ENCODE measurements at regions not wholly inside any gene's neighbourhood (a gene's known extent, or its start where the extent isn't known, plus 50 kb on each side); places are given as distances from the start of the nearest gene placed in this dataset.
"Not testable (repeated sequence)": the region's sequence is repeated elsewhere in the genome, so short reads cannot be mapped to it uniquely, and the experiment has no call there.

DNA sequence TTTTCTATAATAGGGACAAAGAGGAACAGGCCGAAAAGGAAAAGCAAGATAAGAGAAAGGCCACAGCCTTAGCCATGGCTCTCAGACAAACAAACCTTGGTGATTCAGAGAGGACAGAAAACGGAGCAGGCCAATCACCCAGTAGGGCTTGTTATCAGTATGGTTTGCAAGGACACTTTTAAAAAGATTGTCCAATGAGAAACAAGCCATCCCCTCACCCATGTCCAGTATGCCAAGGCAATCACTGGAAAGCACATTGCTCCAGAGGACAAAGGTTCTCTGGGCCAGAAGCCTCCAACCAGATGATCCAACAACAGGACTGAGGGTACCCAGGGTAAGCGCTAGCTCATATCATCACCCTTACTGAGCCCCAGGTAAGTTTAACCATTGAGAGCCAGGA lies 243.8 kb upstream of the BTG1 start:
- DNase-seq: no peak

- no peak for DNase-seq
Observed at GRCh38 chr12:92385296-92385695, 239.7 kb upstream of the BTG1 start.

- DNase-seq: no peak
Observed at GRCh38 chr12:92384571-92384970, 238.9 kb upstream of the BTG1 start.

- DNase-seq: no peak
Observed at GRCh38 chr12:92382383-92382878, 236.8 kb upstream of the BTG1 start.

- no peak for DNase-seq
Observed at GRCh38 chr12:92381856-92382255, 236.2 kb upstream of the BTG1 start.

DNA sequence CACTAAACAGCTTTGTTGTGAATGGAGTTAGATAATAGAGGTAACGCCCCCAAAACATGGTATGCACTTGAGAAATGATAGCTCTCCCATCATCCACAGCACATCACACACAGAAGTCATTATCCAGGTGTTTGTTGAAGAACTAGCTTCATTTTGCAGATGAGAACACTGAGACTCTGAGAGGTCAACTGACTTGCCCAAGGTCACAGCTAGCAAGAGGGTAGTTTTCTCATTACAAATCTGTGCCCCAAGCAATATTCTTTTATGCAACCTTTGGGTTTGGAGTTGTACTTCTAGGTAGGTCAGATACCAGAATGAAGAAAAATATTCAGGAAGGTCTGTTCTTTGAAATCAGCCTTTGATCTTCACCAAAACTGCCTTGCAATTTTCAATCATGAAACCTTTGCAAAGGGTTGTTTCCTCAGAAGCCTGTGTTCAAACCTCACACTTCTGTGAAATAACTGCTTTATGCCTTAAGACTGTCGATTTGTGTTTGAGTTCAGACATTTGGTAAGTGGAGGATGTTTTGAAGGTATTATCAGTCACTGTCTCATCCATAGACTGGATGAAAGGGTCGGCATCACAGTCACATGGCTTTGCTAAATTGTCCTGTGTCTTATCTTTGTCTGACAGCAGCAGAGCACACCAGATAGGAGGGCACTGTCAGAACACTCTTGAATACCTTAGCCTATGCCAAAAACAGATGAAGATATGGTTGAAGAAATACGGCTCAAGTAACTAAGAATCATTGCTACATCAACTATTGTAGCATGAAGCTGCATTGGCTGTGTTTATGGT lies 233.2 kb upstream of the BTG1 start:
- no peak for DNase-seq

GRCh38 chr12:92375504-92375903 lies 229.9 kb upstream of the BTG1 start:
- DNase-seq: not testable (repeated sequence)

GRCh38 chr12:92370828-92371227 lies 225.2 kb upstream of the BTG1 start:
- no peak for DNase-seq

- DNase-seq: no peak
Observed at GRCh38 chr12:92369636-92370035, 224.0 kb upstream of the BTG1 start.

DNA sequence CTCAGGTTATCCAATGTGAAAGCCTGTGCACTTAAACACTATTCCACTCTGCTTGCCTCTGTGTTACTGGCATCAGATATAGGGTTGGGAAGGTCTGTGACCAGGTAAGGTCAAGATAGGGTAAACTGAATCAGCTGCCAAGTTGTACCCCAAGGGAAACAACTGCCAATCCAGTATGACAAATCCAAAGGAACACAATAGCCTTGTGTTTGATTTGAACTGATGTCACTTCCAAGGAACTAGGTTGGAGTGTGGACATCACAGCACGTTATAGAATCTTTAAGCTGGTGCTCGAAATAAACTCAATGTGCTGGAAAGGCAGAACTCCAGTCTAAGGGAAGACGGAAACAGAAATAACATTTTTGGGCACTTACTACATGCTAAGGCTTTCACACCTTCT lies 223.4 kb upstream of the BTG1 start:
- DNase-seq: no peak

- no peak for DNase-seq
Observed at GRCh38 chr12:92365836-92366235, 220.2 kb upstream of the BTG1 start.

GRCh38 chr12:92365333-92365732 lies 219.7 kb upstream of the BTG1 start:
- no peak for DNase-seq

DNA sequence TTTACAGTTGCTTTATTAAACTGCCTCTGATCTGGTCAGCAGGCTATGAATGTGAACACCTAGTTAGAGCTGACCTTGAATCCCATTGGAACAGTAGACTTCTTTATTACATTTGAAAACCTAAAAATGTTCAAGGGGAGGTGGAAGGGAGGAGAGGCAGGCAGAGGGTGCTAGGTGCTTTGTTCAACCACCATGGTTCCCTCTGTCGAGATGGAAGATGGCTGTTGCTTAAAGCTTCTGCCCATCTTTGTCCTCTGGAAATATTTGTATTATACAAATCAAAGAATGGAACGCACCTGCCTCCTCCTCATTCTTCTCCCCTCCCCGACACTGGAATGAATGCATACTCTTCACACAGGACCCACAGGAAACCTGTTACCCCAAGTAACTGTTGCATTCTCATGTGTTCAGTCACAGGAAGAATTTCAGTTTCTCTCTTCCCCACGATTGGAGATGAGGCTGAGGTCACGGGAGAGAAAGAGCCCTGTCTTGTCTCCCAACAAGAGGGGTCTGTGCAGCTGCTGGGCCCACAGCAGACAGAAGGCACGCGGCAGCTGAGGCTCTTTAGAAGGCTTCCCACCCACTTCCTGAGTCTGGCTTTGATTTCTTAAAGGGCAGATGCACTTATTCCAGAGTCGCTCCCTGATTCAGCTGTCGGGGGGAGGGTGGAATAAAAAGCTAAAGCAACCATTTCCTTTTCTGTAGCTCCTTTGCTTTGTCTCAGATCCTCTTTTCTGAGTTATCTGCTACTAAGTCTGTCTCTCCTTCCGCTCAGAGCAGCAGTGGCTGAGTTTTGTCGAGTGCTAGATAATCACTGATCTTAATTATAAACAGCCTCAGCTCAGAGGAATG lies 217.9 kb upstream of the BTG1 start:
- peak; percentile 14 for DNase-seq

DNA sequence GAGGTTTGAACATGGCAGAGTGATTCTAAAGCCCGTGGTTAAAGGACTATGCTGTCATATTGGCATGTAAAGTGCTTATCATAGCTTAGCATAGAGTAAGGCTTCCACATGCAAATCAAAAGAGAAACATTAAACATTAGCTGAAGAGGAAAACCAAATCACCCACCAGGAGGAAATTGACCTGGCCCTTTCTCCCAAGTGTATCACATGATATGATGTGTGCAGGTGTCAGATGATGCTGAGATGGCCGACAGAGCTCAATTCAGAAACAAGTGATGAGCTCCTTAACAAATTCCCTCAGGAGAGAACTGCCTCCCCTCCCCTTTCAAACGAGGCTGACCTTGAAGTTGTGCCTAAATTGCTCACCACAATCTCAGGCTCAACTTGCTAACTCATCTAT lies 217.1 kb upstream of the BTG1 start:
- no peak for DNase-seq

GRCh38 chr12:92362126-92362525 lies 216.5 kb upstream of the BTG1 start:
- DNase-seq: no peak

GRCh38 chr12:92360543-92360942 lies 214.9 kb upstream of the BTG1 start:
- DNase-seq: no peak

- DNase-seq: no peak
Observed at GRCh38 chr12:92359581-92360209, 214.0 kb upstream of the BTG1 start.

DNA sequence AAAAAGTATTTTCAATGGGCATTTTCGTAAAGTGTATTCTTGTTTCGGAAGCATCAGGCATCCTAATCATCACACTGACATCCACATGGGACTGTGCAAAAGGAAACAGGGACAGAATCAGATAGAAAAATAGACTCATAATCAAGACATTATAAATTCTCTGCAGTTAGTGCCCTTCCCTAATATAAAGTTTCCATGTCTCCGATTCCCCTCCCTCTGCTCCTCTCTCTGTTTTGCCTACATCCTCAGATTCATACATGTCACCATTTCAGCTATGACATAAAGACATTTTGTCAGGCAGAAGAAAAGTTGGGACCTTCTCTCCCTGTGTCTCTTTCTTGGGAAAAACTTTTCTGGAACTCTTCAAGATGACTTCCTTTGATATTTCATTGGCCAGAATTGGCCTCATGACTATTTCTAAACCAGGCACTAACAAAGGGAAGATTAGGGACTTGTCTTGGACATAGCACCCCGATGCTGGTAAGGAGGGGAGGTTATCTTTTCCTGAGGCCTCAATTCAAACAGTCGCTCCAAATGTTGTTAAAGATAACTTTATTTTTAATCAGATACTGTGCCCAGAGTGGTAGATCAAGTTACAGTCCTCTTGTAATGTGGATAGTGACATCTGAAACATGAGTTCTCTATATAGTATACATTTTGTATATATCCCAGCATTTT lies 212.1 kb upstream of the BTG1 start:
- no peak for DNase-seq

- DNase-seq: no peak
Observed at GRCh38 chr12:92356425-92356824, 210.8 kb upstream of the BTG1 start.

DNA sequence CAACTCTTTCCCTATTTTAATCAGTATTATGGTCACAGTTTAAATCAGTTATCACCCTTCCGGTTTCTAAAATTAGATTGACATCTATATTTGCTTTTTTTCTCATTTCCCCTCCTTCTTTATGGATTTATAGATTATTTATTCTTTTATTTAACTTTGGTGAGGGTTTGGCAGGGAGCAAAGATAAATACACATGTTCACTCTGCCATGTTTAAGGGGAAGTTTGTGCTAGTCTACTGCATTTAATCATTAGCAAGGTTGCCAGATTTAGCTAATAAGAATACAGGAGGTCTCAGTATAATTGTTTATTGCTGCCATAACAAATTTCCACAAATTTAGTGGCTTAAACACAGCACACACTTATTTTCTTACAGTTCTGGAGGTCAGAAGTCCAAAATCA lies 204.0 kb upstream of the BTG1 start:
- DNase-seq: no peak

- DNase-seq: no peak
Observed at GRCh38 chr12:92342574-92342973, 196.9 kb upstream of the BTG1 start.

- no peak for DNase-seq
Observed at GRCh38 chr12:92341065-92341668, 195.5 kb upstream of the BTG1 start.
